Liver (tissue), 8 donors: ENCODE measurements at regions not wholly inside any gene's neighbourhood (a gene's known extent, or its start where the extent isn't known, plus 50 kb on each side); places are given as distances from the start of the nearest gene placed in this dataset.

ENCODE experiments used
- DNase-seq: peaks from one replicate; pipeline ENCODE4 v3.0.0-alpha.2; 2017; ENCODE audit warnings: low spot score
- H3K27ac ChIP-seq, 2 donors: one replicate each; pipeline ENCODE4 v1.7.0; 2013; ENCODE audit warnings: inconsistent platforms in 2 of 2, low read length in 2 of 2, control low read depth in 1 of 2, low read depth in 1 of 2, mild to moderate bottlenecking in 1 of 2
- H3K27me3 ChIP-seq, 4 donors: one replicate each; pipeline versions ENCODE4 v1.6.1 to v1.7.0; 2013; ENCODE audit warnings: low read length in 3 of 4, inconsistent platforms in 1 of 4, mild to moderate bottlenecking in 1 of 4, moderate library complexity in 1 of 4; ENCODE audit not compliant: control insufficient read depth in 4 of 4, insufficient read depth in 4 of 4
- H3K36me3 ChIP-seq, 4 donors: one replicate each; pipeline versions ENCODE4 v1.6.1 to v1.7.0; 2013; ENCODE audit warnings: low read length in 3 of 4, mild to moderate bottlenecking in 3 of 4, low read depth in 1 of 4, moderate library complexity in 1 of 4; ENCODE audit not compliant: control insufficient read depth in 4 of 4, insufficient read depth in 3 of 4
- H3K4me1 ChIP-seq, 4 donors: one replicate each; pipeline versions ENCODE4 v1.6.1 to v1.7.0; 2013; ENCODE audit warnings: low read length in 3 of 4, mild to moderate bottlenecking in 3 of 4, moderate library complexity in 1 of 4; ENCODE audit not compliant: control insufficient read depth in 4 of 4, insufficient read depth in 4 of 4
- H3K4me3 ChIP-seq, 3 donors: one replicate each; pipeline versions ENCODE4 v1.6.1 to v1.7.0; 2013; ENCODE audit warnings: low read length in 3 of 3, control low read depth in 1 of 3, low read depth in 1 of 3, mild to moderate bottlenecking in 1 of 3
- H3K9ac ChIP-seq, 2 donors: one replicate each; pipeline ENCODE4 v1.7.0; 2013; ENCODE audit warnings: low read length in 2 of 2, mild to moderate bottlenecking in 2 of 2, moderate library complexity in 2 of 2, control low read depth in 1 of 2, low read depth in 1 of 2
- H3K9me3 ChIP-seq, 4 donors: one replicate each; pipeline versions ENCODE4 v1.6.1 to v1.7.0; 2013; ENCODE audit warnings: low read length in 3 of 4; ENCODE audit not compliant: control insufficient read depth in 4 of 4
- ATF3 ChIP-seq: IDR thresholded peaks from 2 replicates; pipeline ENCODE4 v1.6.1; 2016; ENCODE audit warnings: antibody characterized with exemption
- CTCF ChIP-seq: fragments of 150-350 bp; IDR thresholded peaks from 2 replicates; pipeline ENCODE4 v1.5.1; 2017; ENCODE audit warnings: improper control_type of control experiment, low read depth, low read length; ENCODE audit not compliant: missing input control
- EGR1 ChIP-seq, 2 donors: IDR thresholded peaks; 2 replicates each; pipeline ENCODE4 v1.6.1; 2016 to 2018; ENCODE audit warnings: antibody characterized with exemption in 2 of 2, low read depth in 2 of 2
- FOXA1 ChIP-seq: IDR thresholded peaks from 2 replicates; pipeline ENCODE4 v1.6.1; 2016; ENCODE audit warnings: antibody characterized with exemption
- FOXA2 ChIP-seq: IDR thresholded peaks from 2 replicates; pipeline ENCODE4 v1.6.1; 2016; ENCODE audit warnings: antibody characterized with exemption
- GABPA ChIP-seq, 2 donors: IDR thresholded peaks in 1 of 2; conservative IDR thresholded peaks in 1 of 2; 2 replicates each; pipeline ENCODE4 v1.6.1; 2016; ENCODE audit warnings: antibody characterized with exemption in 2 of 2, mild to moderate bottlenecking in 1 of 2, moderate library complexity in 1 of 2
- HNF4A ChIP-seq, 2 donors: conservative IDR thresholded peaks; 2 replicates each; pipeline ENCODE4 v1.6.1; 2016; ENCODE audit warnings: antibody characterized with exemption in 2 of 2, mild to moderate bottlenecking in 2 of 2
- NR2F2 ChIP-seq: IDR thresholded peaks from 2 replicates; pipeline ENCODE4 v1.6.1; 2016; ENCODE audit warnings: antibody characterized with exemption
- RXRA ChIP-seq, 2 donors: IDR thresholded peaks; 2 replicates each; pipeline ENCODE4 v1.6.1; 2017 to 2018; ENCODE audit warnings: antibody characterized with exemption in 2 of 2, mild to moderate bottlenecking in 1 of 2
- SP1 ChIP-seq: IDR thresholded peaks from 2 replicates; pipeline ENCODE4 v1.6.1; 2018; ENCODE audit warnings: antibody characterized with exemption, mild to moderate bottlenecking
- ZBTB33 ChIP-seq: IDR thresholded peaks from 2 replicates; pipeline ENCODE4 v1.6.1; 2016; ENCODE audit warnings: antibody characterized with exemption
- WGBS: extraction: QIAGEN DNeasy Blood & Tissue Kit; methylation state at CpG from one replicate; pipeline ENCODE4 v1.1.7; 2013; 5-methylcytosine and 5-hydroxymethylcytosine counted together
- donor health status: healthy.
- donor health status: healthy.
- donor health status: healthy.
- donor health status: healthy.
- donor health status: healthy.

- Histone ChIP-seq H3K27ac (no peak overlapping the region), H3K4me1 (no peaks in the 10 kb centered on the region), H3K27me3 (no peaks in the 10 kb centered on the region), H3K9me3 (no peaks in the 10 kb centered on the region), H3K9ac (no peak overlapping the region), H3K4me3 (no peak overlapping the region), H3K36me3 (no peaks in the 10 kb centered on the region)
- TF ChIP-seq EGR1 (IDR thresholded peaks at IDR 0.05; ENCODE audit: low read depth in 2 of 2) (no peak), FOXA2 (no peak), ZBTB33 (no peak), ATF3 (no peak), HNF4A (conservative IDR thresholded peaks at IDR 0.05) (no peak), SP1 (no peak), FOXA1 (no peak), GABPA (IDR thresholded peaks at IDR 0.05 in 1 of 2, conservative IDR thresholded peaks at IDR 0.05 in 1 of 2) (no peak), CTCF (no peak), NR2F2 (no peak), RXRA (IDR thresholded peaks at IDR 0.05) (no peak)
- 91% methylated on average over 8 of the region's 8 CpGs for WGBS
- DNase-seq: no peak
These were observed 84.8 kb downstream of the KLF4 start for GRCh38 chr9:107404736-107405135.

GRCh38 chr9:107404161-107404560, 85.4 kb downstream of the KLF4 start:
- Histone ChIP-seq H3K4me1 (no peaks in the 10 kb centered on the region), H3K4me3 (no peak overlapping the region), H3K9me3 (no peaks in the 10 kb centered on the region), H3K27ac (no peak overlapping the region), H3K36me3 (no peaks in the 10 kb centered on the region), H3K9ac (no peak overlapping the region), H3K27me3 (no peaks in the 10 kb centered on the region)
- TF ChIP-seq ZBTB33: no peak
- 84% methylated on average over 2 of the region's 2 CpGs for WGBS
- no peak for DNase-seq
